ENCODE measurements at regions not wholly inside any gene's neighbourhood (a gene's known extent, or its start where the extent isn't known, plus 50 kb on each side); places are given as distances from the start of the nearest gene placed in this dataset.

DNA sequence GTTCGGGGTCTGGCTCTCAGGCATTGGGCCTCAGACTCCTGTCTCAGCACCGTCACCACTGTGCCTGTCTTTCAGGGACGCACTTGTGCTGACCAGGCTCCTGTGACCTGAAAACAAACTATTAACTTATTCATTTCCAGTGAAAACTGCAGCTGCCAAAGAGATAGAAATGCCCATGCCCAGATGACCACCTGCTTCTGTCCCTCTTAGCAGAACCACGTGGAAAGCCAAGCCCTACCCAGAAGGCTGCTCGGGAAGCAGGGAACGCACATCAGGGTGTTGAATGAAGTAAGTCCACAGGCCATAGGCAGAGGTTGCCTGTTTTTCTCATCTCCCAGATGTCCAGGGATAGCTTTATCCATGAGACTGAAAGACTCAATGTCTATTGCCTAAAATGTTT lies 219.3 kb downstream of the EBLN2 start:
- Histone ChIP-seq H4K20me1 (ENCODE audit: insufficient read depth, low read length) (no peaks in the 10 kb centered on the region), H2AFZ (ENCODE audit: low read depth, low read length) (no peak overlapping the region), H3K9me3 (ENCODE audit: insufficient read depth, low read length) (no peaks in the 10 kb centered on the region), H3K9ac (ENCODE audit: low read length) (no peak overlapping the region), H3K36me3 (replicated peaks; ENCODE audit: low read depth, low read length) (no peaks in the 10 kb centered on the region), H3K4me1 (ENCODE audit: low read length) (no peaks in the 10 kb centered on the region), H3K79me2 (ENCODE audit: low read length) (no peaks in the 10 kb centered on the region), H3K27ac (ENCODE audit: low read length) (no peak overlapping the region), H3K27me3 (ENCODE audit: low read depth, low read length) (0 out of 2 replicates have a peak, but pooled peaks cover 7% of the 10 kb centered on the region), H3K4me2 (ENCODE audit: low read length) (no peak overlapping the region), H3K4me3 (ENCODE audit: low read length) (no peak overlapping the region)
- TF ChIP-seq, protein P1, sequence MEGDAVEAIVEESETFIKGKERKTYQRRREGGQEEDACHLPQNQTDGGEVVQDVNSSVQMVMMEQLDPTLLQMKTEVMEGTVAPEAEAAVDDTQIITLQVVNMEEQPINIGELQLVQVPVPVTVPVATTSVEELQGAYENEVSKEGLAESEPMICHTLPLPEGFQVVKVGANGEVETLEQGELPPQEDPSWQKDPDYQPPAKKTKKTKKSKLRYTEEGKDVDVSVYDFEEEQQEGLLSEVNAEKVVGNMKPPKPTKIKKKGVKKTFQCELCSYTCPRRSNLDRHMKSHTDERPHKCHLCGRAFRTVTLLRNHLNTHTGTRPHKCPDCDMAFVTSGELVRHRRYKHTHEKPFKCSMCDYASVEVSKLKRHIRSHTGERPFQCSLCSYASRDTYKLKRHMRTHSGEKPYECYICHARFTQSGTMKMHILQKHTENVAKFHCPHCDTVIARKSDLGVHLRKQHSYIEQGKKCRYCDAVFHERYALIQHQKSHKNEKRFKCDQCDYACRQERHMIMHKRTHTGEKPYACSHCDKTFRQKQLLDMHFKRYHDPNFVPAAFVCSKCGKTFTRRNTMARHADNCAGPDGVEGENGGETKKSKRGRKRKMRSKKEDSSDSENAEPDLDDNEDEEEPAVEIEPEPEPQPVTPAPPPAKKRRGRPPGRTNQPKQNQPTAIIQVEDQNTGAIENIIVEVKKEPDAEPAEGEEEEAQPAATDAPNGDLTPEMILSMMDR (IDR thresholded peaks at IDR 0.05; ENCODE audit: low read depth, low read length), result no peak
- no peak for TF ChIP-seq EZH2phosphoT487 (IDR thresholded peaks at IDR 0.05; ENCODE audit: low read depth)

DNA sequence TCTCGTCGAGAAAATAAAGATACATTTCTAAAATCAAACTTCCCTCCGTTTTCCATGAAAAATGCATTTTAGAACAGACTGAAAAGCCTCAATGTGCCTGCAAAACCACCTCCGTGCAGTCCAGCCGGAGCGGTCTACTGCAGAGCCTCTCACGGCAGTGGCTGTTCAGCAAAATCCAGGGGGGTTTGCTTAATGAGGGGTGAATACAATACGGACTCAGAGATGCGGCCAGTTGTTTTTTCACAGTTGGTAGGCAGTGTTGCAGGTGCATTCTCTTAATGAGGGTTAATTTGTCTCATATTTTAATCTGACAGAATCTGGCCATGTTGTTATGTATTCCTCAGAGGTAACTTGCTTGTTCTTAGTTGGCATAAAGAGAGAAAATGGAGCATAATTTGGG lies 223.0 kb downstream of the EBLN2 start:
- Histone ChIP-seq H3K4me1 (ENCODE audit: low read length) (no peaks in the 10 kb centered on the region), H3K9ac (ENCODE audit: low read length) (no peak overlapping the region), H4K20me1 (ENCODE audit: insufficient read depth, low read length) (no peaks in the 10 kb centered on the region), H3K27me3 (ENCODE audit: low read depth, low read length) (0 out of 2 replicates have a peak, but pooled peaks cover 4% of the 10 kb centered on the region), H3K36me3 (replicated peaks; ENCODE audit: low read depth, low read length) (no peaks in the 10 kb centered on the region), H3K27ac (ENCODE audit: low read length) (no peak overlapping the region), H3K4me2 (ENCODE audit: low read length) (no peak overlapping the region), H3K9me3 (ENCODE audit: insufficient read depth, low read length) (no peaks in the 10 kb centered on the region), H3K79me2 (ENCODE audit: low read length) (no peaks in the 10 kb centered on the region), H3K4me3 (ENCODE audit: low read length) (no peak overlapping the region), H2AFZ (ENCODE audit: low read depth, low read length) (no peak overlapping the region)
- TF ChIP-seq EZH2phosphoT487 (IDR thresholded peaks at IDR 0.05; ENCODE audit: low read depth), result no peak
- TF ChIP-seq, protein P1 (IDR thresholded peaks at IDR 0.05; ENCODE audit: low read depth, low read length), result no peak

DNA sequence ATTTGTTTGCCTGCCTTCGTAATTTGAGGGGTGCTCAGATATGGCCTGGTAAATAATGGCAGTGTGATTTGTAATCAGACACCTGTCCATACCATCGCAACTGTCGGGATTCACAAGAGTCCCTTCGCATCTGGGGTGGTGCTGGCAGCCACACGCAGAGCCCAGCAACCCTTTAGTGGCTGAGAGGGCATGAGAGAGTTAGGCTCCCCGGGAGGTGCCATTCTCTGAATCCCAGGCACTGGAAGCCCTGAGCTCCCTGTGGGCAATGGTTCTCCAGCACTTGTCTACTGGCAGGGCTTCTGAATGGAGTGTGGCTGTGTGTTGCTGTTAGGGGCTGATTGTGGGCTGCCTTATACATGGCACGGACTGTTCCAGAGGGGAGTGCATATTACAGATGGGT lies 230.1 kb downstream of the EBLN2 start:
- H3K9ac ChIP-seq (ENCODE audit: low read length), result no peak overlapping the region
- no peak overlapping the region for H2AFZ ChIP-seq (ENCODE audit: low read depth, low read length)
- H3K4me1 ChIP-seq (ENCODE audit: low read length), result no peaks in the 10 kb centered on the region
- no peak overlapping the region for H3K27ac ChIP-seq (ENCODE audit: low read length)
- H3K79me2 ChIP-seq (ENCODE audit: low read length), result no peaks in the 10 kb centered on the region
- no peaks in the 10 kb centered on the region for H3K36me3 ChIP-seq (replicated peaks; ENCODE audit: low read depth, low read length)
- H4K20me1 ChIP-seq (ENCODE audit: insufficient read depth, low read length), result no peaks in the 10 kb centered on the region
- TF ChIP-seq, protein P1 (IDR thresholded peaks at IDR 0.05; ENCODE audit: low read depth, low read length), result no peak
- TF ChIP-seq EZH2phosphoT487 (IDR thresholded peaks at IDR 0.05; ENCODE audit: low read depth), result no peak
- no peak overlapping the region for H3K4me3 ChIP-seq (ENCODE audit: low read length)
- H3K9me3 ChIP-seq (ENCODE audit: insufficient read depth, low read length), result no peaks in the 10 kb centered on the region
- H3K27me3 ChIP-seq (ENCODE audit: low read depth, low read length), result no peaks in the 10 kb centered on the region
- H3K4me2 ChIP-seq (ENCODE audit: low read length), result no peak overlapping the region

DNA sequence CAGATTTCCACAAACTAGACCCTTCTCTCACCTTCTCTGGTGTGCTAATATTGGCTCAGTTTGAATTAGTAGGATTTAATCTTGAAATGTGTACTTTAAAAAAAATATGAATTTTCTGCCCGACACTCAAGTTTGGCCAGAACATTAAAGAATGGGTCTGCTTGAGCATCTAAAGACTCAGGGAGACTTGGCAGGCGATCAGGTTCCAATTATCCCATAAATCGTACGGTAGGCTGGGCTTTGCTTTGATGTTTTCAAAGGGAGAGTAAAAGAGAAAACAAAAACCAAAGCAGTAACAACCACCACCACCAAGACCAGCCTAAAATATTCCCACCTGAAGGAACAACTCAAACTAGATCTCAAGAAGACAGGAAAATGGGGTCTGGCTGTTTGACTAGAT lies 230.8 kb downstream of the EBLN2 start:
- H3K4me1 ChIP-seq (ENCODE audit: low read length), result no peaks in the 10 kb centered on the region
- H3K4me3 ChIP-seq (ENCODE audit: low read length), result no peak overlapping the region
- no peaks in the 10 kb centered on the region for H3K36me3 ChIP-seq (replicated peaks; ENCODE audit: low read depth, low read length)
- H3K27ac ChIP-seq (ENCODE audit: low read length), result no peak overlapping the region
- no peaks in the 10 kb centered on the region for H3K9me3 ChIP-seq (ENCODE audit: insufficient read depth, low read length)
- H3K9ac ChIP-seq (ENCODE audit: low read length), result no peak overlapping the region
- TF ChIP-seq, protein P1 (IDR thresholded peaks at IDR 0.05; ENCODE audit: low read depth, low read length), result no peak
- no peak for TF ChIP-seq EZH2phosphoT487 (IDR thresholded peaks at IDR 0.05; ENCODE audit: low read depth)
- H3K4me2 ChIP-seq (ENCODE audit: low read length), result no peak overlapping the region
- H3K27me3 ChIP-seq (ENCODE audit: low read depth, low read length), result no peaks in the 10 kb centered on the region
- H4K20me1 ChIP-seq (ENCODE audit: insufficient read depth, low read length), result no peaks in the 10 kb centered on the region
- H3K79me2 ChIP-seq (ENCODE audit: low read length), result no peaks in the 10 kb centered on the region
- no peak overlapping the region for H2AFZ ChIP-seq (ENCODE audit: low read depth, low read length)
